22Rv1 (cell line): ENCODE measurements at regions not wholly inside any gene's neighbourhood (a gene's known extent, or its start where the extent isn't known, plus 50 kb on each side); places are given as distances from the start of the nearest gene placed in this dataset.

Experiments
- H3K27ac ChIP-seq: fragments of 450-650 bp; 2 replicates; pipeline ENCODE4 v1.5.1; 2017
- CTCF ChIP-seq: fragments of 450-650 bp; IDR thresholded peaks from 2 replicates; pipeline ENCODE4 v1.5.1; 2017; ENCODE audit warnings: mild to moderate bottlenecking
- ZFX ChIP-seq: fragments of 450-650 bp; IDR thresholded peaks from 2 replicates; pipeline ENCODE4 v1.6.1; 2017; ENCODE audit warnings: antibody characterized with exemption, borderline replicate concordance

DNA sequence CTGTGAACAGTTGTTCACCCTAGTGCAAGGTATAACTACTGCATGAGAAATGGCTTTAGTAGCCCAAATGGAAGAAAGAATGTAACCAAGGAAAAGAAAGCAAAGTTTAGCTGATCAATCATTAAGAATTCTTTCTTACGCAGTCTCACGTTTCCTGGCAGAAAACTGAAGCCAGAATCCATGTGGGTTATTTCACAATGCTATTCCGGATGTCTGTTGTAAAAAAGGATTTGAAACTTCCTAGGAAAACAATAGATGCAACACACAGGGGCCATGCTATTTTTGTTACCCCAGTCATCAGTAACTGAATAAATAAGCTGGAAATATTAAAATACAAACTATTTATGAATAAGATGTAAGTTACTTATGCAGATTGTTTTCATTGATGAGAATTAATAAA lies 802.5 kb downstream of the CDH8 start:
- no peak overlapping the region for H3K27ac ChIP-seq
- TF ChIP-seq CTCF (no peak), ZFX (no peak)

- H3K27ac ChIP-seq: no peak overlapping the region
- no peak for TF ChIP-seq CTCF
- no peak for TF ChIP-seq ZFX
These were observed 807.9 kb downstream of the CDH8 start for GRCh38 chr16:61228371-61228770.

- TF ChIP-seq CTCF (no peak), ZFX (no peak)
These were observed 820.6 kb downstream of the CDH8 start for GRCh38 chr16:61215605-61216004.

DNA sequence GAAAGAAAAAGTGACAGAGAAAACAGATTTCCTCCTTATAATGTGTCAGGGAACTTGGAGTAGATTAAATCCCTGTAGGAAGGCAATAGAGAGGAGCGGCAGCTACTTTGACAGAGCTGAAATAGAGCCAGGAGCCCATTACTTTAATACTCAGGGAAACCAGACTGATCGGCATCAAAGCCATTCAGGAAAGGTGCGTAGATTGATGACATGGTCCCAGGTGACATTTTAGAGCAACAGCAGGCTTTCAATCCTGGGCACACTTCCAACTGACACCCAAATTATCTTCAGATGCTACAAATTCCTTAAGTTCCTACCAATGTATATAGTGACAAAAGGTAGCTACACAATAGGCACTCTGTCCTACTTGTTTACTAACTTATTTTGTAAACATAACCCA lies 821.5 kb downstream of the CDH8 start:
- H3K27ac ChIP-seq: no peak overlapping the region
- no peak for TF ChIP-seq CTCF
- no peak for TF ChIP-seq ZFX

More at GRCh38 chr16:61215605-61216004, 820.6 kb downstream of the CDH8 start:
- H3K27ac ChIP-seq: no peak overlapping the region

GRCh38 chr16:61210076-61210475 lies 826.2 kb downstream of the CDH8 start:
- H3K27ac ChIP-seq: no peak overlapping the region
- TF ChIP-seq ZFX: no peak

DNA sequence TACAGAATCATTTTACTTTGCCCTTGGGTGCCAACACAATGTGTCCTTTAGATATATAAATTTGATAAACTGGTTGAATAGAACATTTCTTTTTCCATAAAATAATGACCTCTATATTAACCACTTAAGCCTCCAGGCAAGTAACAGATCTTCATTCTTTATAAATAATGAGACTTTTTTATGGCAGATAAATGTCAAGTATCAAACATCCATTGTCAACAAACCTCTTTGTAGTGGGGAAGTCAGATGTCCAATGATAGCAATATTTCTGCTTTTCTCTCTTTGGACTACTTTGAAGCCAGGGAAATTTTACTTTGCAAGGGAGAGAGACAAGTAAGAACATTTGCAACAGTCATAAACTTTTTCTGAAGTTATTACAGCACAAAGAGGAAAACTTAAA lies 841.2 kb downstream of the CDH8 start:
- TF ChIP-seq CTCF (no peak), ZFX (no peak)
- H3K27ac ChIP-seq: no peak overlapping the region

DNA sequence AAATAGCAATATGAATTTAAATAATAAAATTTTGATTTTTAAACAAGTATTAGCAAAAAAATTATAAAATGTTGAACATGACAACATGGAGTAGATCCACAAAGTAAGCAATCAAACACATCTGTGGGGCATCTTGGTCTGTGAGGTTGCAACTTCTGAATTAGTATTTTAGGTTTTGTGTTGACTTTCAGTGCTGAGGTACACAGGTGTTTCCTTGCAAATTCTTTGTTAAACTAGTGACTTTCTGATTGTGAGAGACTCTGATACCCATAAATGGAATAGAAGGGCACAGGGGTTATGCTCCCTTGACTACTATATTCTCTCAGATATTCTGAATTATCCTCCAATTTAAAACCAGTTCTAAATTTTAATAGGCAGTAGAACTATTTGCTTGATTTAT lies 841.7 kb downstream of the CDH8 start:
- TF ChIP-seq CTCF (no peak), ZFX (no peak)
- no peak overlapping the region for H3K27ac ChIP-seq

DNA sequence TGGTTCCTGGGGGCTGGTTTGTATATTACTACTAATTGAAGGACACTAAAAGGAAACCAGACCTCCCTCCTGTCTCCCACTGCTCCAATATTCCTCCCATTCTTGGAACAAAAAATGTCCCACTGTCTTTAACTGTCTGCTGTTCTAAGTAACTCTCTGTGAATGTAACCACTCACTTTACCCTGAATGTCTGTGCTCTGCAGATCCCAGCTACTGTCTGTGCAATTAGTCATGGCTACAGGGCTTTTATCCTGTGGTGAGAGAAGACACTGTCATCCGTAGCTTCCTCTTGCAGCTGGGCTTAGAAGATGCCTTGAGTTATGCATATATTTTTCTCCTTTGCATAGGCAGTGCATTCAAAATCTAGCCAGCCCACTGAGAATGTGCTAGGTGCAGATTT lies 853.8 kb downstream of the CDH8 start:
- no peak overlapping the region for H3K27ac ChIP-seq
- no peak for TF ChIP-seq ZFX
- TF ChIP-seq CTCF: no peak
